NCI-H748 treated with DMSO at 0.1 percent for 48 hours (cell line): ENCODE measurements at regions not wholly inside any gene's neighbourhood (a gene's known extent, or its start where the extent isn't known, plus 50 kb on each side); places are given as distances from the start of the nearest gene placed in this dataset.

ENCODE experiments used
- DNase-seq: peaks from one replicate; lab custom pipeline; 2025; lab: John Stamatoyannopoulos, UW

- no peak for DNase-seq
These were observed 58.8 kb upstream of the ZNF804B start for GRCh38 chr7:88700725-88701124.

- no peak for DNase-seq
These were observed 65.3 kb upstream of the ZNF804B start for GRCh38 chr7:88694207-88694606.

DNA sequence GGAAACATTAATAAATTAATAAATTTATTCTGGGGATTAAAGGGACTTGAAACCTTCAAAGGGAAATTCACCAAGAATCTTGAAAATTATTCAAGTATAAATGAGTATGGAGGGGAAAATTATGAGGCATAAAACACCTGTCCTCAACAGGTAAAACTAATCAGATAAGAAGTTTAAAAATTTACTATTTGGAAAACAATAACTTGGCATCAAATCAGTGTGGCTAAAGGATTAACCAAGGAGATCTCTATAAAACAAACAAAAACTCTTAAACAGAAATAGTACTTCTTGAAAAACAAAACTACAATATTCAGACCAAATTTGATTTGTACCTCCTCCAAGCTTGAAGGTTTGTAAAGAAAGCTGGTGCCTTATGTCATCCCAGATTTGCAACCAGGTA, 66.4 kb upstream of the ZNF804B start:
- DNase-seq, result no peak

DNA sequence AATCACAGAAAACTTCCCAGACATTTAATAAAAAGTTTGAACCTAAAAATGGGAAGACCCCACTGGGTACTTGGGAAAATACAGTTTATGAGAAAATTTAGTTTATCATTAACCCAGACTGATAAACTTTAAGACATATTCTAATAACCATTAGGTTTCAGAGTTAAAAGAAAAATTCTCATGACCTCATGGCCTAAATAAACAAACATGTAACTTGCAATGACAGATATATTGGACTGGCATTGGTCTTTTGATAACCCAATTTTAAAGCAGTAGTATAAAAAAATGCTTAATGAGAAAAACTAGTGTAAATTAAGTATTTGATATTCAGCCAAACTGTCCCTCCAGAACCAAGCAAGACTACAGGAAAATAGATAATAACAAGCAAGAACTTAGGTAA, 67.0 kb upstream of the ZNF804B start:
- DNase-seq, result no peak

DNA sequence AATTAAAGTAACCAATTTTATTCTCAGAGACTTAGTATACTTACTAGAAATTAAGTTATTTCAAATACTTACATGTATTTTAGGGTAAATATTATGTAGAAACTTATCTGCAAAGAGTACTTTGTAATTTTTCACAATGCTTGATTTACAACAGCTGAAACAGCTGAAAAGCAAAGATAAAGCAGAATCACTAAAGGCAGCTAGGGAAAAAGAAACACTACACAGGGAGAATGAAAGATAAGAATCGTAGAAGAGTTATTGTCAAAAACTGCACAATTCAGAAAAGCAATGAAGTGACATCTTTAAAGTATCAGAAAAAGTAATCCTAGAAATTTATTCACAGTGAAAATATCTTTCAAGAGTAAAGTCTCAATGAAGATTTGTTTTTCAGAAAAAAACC, 69.7 kb upstream of the ZNF804B start:
- DNase-seq, result no peak

DNA sequence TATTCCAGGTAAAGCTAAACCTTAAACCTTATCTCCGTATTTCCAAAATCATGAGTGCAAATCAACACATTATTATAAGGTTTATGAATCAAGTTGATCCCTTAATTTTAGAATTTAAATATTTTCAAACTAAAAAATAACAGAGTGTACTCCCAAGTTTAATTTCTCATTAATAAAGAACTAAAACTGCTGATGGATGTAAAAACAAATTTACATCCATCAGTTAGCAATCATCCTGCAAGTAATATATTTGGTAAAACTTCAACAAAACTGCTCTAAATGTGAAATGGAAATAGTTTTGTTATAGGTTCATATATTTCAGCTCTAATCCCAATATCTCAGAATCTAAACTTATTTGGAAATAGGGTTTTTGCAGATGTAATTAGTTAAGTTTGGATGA, 71.3 kb upstream of the ZNF804B start:
- no peak for DNase-seq

DNA sequence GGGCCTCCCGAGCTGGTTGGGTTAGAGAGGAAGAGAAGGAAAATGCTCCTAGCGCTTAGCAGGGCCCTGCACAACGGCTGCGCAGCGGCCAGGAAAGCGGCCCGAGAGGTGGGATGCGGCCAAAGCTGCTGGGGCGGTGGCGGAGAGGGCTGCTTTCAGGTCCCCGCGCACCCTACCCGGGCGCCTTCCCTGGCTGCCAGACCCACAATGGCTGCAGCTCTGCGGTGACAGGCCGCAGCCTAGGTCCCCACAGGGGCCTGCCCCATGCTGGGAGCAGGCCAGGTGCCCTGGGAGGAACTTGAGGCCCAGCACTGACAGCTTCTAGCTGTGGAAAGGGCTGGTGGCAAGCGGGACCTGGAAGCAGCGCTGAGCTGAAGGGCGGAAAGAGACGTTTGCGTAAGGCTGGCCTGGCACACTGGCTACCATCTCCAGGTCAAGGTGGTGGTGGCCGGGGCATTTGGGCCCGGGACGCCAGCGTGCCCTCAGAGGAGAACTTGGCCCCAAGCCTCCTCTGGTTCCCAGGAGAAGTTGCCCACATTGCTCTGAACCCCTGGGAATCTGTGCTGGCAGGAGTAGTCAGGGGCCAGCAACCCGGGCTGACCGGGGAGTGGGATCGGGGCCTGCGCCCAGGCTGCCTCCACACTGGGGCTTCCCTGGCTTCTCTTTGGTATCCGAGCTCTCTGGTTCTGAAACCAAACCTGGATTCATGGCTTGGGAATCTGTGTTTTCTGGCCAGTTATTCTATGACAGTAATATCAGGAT, 72.9 kb upstream of the ZNF804B start:
- no peak for DNase-seq

- DNase-seq, result no peak
These were observed 77.8 kb upstream of the ZNF804B start for GRCh38 chr7:88681682-88682081.

DNA sequence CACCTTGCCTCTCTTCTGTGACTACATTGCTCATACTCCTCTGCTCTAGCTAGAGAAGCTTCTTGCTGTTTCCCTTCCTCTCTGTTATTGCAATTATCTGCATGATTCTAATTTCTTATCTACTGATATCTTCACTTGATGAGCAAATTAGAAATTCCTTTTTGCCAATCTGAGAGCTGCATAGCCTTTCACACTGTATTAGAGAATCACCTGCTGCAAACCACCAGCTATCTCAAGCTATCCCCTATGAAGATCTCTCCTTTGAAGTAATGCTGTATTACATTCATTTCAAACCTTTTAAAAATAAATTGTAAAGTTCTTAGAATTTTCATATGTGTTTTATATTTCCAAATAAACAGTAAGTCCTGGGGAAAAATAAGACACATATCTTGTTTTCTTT, 89.0 kb upstream of the ZNF804B start:
- DNase-seq, result no peak

DNA sequence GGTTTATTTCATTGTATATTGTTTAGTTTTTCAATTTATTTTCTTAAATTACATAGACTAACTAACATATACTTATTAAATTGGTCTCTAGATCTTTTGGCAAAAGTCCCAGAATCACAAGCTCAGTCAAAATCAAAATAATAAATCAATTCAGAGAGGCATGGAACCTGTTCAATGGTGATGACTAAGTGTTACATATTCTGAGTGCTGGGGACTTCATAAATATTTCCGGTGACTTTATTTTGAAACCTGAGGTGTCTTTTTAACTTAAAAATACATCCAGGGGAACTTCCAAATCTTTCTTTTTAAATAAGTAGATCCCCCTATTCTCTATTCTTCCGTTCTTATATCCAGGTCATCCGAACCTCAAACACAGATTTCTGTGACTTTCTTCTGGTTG, 89.6 kb upstream of the ZNF804B start:
- no peak for DNase-seq

DNA sequence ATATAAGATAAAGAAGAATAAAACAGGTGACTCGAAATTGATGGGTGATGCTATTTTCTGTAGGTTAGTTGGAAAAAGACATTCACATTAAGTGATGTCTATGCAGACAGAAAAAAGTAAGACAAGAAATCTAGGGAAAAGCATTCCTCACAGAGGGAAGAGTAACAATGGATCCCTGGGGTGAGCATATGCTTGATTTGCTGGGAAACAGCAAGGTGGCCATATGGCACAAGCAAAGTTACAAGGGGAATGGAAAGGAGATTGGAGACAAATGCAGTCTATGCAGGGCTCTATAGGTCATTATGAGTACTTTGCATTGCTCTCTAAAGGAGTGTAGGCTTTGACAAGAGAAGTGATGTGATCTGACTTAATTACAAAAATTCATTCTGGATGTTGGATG, 90.9 kb upstream of the ZNF804B start:
- DNase-seq, result no peak

GRCh38 chr7:88666626-88667025, 92.9 kb upstream of the ZNF804B start:
- DNase-seq, result no peak

GRCh38 chr7:88665892-88666514, 93.5 kb upstream of the ZNF804B start:
- no peak for DNase-seq

GRCh38 chr7:88664630-88665233, 94.8 kb upstream of the ZNF804B start:
- no peak for DNase-seq

- DNase-seq, result no peak
These were observed 97.6 kb upstream of the ZNF804B start for GRCh38 chr7:88661921-88662320.

DNA sequence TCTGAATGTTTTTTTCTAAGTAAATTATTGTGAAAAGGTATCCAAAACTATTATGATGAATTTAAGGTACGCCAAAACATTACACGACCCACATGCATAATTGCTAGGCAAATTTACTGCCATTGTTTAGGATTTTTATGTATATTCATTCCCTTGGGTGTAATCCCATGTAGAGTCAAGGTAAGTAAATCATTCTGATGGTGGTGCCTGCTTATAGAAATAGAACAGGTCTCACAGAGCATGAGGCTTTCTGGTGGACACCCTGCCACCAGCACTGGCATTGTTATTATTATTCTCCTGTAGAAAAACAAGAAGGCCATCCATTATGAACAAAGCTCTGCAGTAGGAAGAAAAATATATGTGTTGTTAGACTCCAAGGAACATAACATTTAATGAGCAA, 111.7 kb upstream of the ZNF804B start:
- DNase-seq, result no peak

DNA sequence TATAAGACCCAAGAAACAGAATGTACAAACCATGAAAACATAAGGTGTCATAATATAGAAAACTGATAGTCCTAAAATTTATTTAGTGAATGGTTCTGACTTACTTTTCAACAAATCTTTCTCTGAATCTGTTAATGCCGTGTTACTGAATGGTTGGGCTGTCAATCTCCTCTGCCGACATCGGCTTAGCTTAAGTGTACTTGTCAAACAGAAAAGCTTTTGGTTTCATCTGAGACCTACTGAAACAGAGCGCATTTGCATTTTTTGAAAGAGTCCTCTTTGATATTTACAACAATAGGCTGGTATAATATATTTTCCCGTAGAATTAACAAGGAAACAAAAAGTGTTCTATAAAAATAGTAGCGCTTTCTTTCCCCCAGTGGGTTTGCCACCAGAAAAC, 120.9 kb upstream of the ZNF804B start:
- no peak for DNase-seq

GRCh38 chr7:88637795-88638194, 121.7 kb upstream of the ZNF804B start:
- no peak for DNase-seq

GRCh38 chr7:88635149-88635548, 124.4 kb upstream of the ZNF804B start:
- no peak for DNase-seq

- no peak for DNase-seq
These were observed 129.9 kb upstream of the ZNF804B start for GRCh38 chr7:88629559-88629958.

GRCh38 chr7:88628363-88629085, 131.0 kb upstream of the ZNF804B start:
- DNase-seq, result no peak

- no peak for DNase-seq
These were observed 142.3 kb upstream of the ZNF804B start for GRCh38 chr7:88617185-88617584.

- no peak for DNase-seq
These were observed 144.2 kb upstream of the ZNF804B start for GRCh38 chr7:88615336-88615735.
